ENCODE measurements at regions not wholly inside any gene's neighbourhood (a gene's known extent, or its start where the extent isn't known, plus 50 kb on each side); places are given as distances from the start of the nearest gene placed in this dataset.

DNA sequence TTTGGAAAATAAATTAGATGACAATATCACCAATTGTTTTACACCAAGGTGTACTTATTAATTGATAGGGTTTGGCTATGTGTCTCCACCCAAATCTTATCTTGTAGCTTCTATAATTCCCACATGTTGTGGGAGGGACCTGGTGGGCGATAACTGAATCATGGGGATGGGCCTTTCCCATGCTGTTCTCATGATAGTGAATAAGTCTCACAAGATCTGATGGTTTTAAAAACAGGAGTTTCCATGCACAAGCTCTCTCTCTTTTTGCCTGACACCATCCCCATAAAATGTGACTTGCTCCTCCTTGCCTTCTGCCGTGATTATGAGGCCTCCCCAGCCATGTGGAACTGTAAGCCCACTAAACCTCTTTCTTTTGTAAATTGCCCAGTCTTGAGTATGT is 131.0 kb upstream of the LMO4 start:
- no peak for ATAC-seq (ENCODE audit: low read depth)
- Histone ChIP-seq H2BK15ac (ENCODE audit: low read depth, low read length) (no peak overlapping the region), H2AK9ac (replicated peaks; ENCODE audit: low read depth, low read length, poor library complexity) (no peak overlapping the region), H3K4me2 (ENCODE audit: low read depth, low read length) (no peak overlapping the region), H4K20me1 (ENCODE audit: insufficient read depth, low read length) (no peaks in the 10 kb centered on the region), H3K23ac (ENCODE audit: low read depth, low read length) (no peak overlapping the region), H3K27ac (ENCODE audit: insufficient read depth, low read length) (no peak overlapping the region), H2BK120ac (ENCODE audit: low read depth, low read length) (no peak overlapping the region), H2BK5ac (ENCODE audit: low read depth, low read length, poor library complexity, severe bottlenecking) (no peak overlapping the region), H3K4me1 (ENCODE audit: control insufficient read depth, insufficient read depth, low read length) (no peaks in the 10 kb centered on the region), H3K56ac (ENCODE audit: extremely low read depth, insufficient read depth, low read length) (no peak overlapping the region), H3K4ac (ENCODE audit: low read depth, low read length) (no peak overlapping the region), H2AFZ (replicated peaks; ENCODE audit: low read length, poor library complexity) (no peak overlapping the region), H2BK20ac (ENCODE audit: low read depth, low read length) (no peak overlapping the region), H4K5ac (ENCODE audit: low read depth, low read length) (no peak overlapping the region), H2AK5ac (ENCODE audit: low read depth, low read length) (no peak overlapping the region), H3K9me1 (ENCODE audit: insufficient read depth, low read length) (no peaks in the 10 kb centered on the region), H3K14ac (replicated peaks; ENCODE audit: low read depth, low read length) (no peak overlapping the region), H4K8ac (ENCODE audit: low read depth in 2 of 2, low read length in 2 of 2) (no peak overlapping the region), H3K27me3 (ENCODE audit: control insufficient read depth, insufficient read depth, low read length) (no peaks in the 10 kb centered on the region), H3K79me1 (ENCODE audit: low read depth in 1 of 2, low read length in 2 of 2) (no peaks in the 10 kb centered on the region), H3K36me3 (ENCODE audit: control insufficient read depth, insufficient read depth, low read length) (no peaks in the 10 kb centered on the region), H3K18ac (ENCODE audit: low read depth, low read length) (no peak overlapping the region), H3K9me3 (ENCODE audit: control insufficient read depth, insufficient read depth, low read length) (peaks cover 2% of the 10 kb centered on the region; the same call in 1 of the 2 replicates), H4K91ac (ENCODE audit: insufficient read depth, low read depth, low read length) (no peak overlapping the region), H3K4me3 (ENCODE audit: insufficient read depth, low read depth, low read length) (no peak overlapping the region), H3K9ac (ENCODE audit: low read depth, low read length) (no peak overlapping the region)
- intact Hi-C loops (cut with micrococcal nuclease) (no loop called here), in situ Hi-C loops (cut with MboI; ENCODE audit: low sequenced_read_pairs) (no loop called here), dilution Hi-C loops (cut with HindIII; ENCODE audit: low sequenced_read_pairs, unreplicated experiment) (no loop called here)
- BruUV-seq (replicated peaks) = no TSS peak
- TF ChIP-seq MAZ (IDR thresholded peaks at IDR 0.05; ENCODE audit: borderline replicate concordance, low read depth, low read length) (no peak), BHLHE40 (IDR thresholded peaks at IDR 0.05; ENCODE audit: low read depth, low read length) (no peak), SMC3 (IDR thresholded peaks at IDR 0.05; ENCODE audit: low read depth, low read length) (no peak), CEBPB (IDR thresholded peaks at IDR 0.05; ENCODE audit: low read depth, low read length) (no peak), MAFK (IDR thresholded peaks at IDR 0.05; ENCODE audit: low read depth, low read length) (no peak), CHD1 (IDR thresholded peaks at IDR 0.05; ENCODE audit: low read depth, low read length) (no peak), POLR2A (IDR thresholded peaks at IDR 0.05; ENCODE audit: low read depth, low read length) (no peak), RCOR1 (IDR thresholded peaks at IDR 0.05; ENCODE audit: insufficient replicate concordance, low read length) (no peak)
- TF ChIP-seq, protein P1, sequence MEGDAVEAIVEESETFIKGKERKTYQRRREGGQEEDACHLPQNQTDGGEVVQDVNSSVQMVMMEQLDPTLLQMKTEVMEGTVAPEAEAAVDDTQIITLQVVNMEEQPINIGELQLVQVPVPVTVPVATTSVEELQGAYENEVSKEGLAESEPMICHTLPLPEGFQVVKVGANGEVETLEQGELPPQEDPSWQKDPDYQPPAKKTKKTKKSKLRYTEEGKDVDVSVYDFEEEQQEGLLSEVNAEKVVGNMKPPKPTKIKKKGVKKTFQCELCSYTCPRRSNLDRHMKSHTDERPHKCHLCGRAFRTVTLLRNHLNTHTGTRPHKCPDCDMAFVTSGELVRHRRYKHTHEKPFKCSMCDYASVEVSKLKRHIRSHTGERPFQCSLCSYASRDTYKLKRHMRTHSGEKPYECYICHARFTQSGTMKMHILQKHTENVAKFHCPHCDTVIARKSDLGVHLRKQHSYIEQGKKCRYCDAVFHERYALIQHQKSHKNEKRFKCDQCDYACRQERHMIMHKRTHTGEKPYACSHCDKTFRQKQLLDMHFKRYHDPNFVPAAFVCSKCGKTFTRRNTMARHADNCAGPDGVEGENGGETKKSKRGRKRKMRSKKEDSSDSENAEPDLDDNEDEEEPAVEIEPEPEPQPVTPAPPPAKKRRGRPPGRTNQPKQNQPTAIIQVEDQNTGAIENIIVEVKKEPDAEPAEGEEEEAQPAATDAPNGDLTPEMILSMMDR (conservative IDR thresholded peaks at IDR 0.05; ENCODE audit: low read depth, low read length) = no peak
- TF ChIP-seq, protein P2, sequence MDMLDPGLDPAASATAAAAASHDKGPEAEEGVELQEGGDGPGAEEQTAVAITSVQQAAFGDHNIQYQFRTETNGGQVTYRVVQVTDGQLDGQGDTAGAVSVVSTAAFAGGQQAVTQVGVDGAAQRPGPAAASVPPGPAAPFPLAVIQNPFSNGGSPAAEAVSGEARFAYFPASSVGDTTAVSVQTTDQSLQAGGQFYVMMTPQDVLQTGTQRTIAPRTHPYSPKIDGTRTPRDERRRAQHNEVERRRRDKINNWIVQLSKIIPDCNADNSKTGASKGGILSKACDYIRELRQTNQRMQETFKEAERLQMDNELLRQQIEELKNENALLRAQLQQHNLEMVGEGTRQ (IDR thresholded peaks at IDR 0.05; ENCODE audit: low read depth, low read length) = no peak
- no CpG with 5 or more reads among the region's 2 CpGs for WGBS, 2 experiments (ENCODE audit: extremely low coverage in 2 of 2, insufficient read length in 1 of 2)
- CTCF ChIA-PET = no interaction called here
- POLR2A ChIA-PET (ENCODE audit: unreplicated experiment) = no interaction called here
- DNase-seq = no peak

Measured in IMR-90 (cell line).